H1 (cell line): ENCODE measurements at regions not wholly inside any gene's neighbourhood (a gene's known extent, or its start where the extent isn't known, plus 50 kb on each side); places are given as distances from the start of the nearest gene placed in this dataset.

ENCODE experiments used
- CTCF ChIA-PET: fragments of 300-600 bp; sonication (Branson Sonifier 250); formaldehyde crosslinking; loops from one replicate; lab custom pipeline; 2021; ENCODE audit not compliant: partially characterized antibody; lab: Charles Lee
- POLR2A ChIA-PET: fragments of 300-600 bp; sonication (Branson Sonifier 250); formaldehyde crosslinking; loops from one replicate; lab custom pipeline; 2021; ENCODE audit warnings: inconsistent platforms; ENCODE audit not compliant: partially characterized antibody; lab: Charles Lee
- DNase-seq, 2 experiments: peaks; one replicate each; pipeline versions ENCODE4 v3.0.0 to v3.0.0-alpha.2; 2010 to 2022; ENCODE audit warnings: low spot score in 2 of 2, low read depth in 1 of 2, mixed read lengths in 1 of 2
- FAIRE-seq: peaks from 2 replicates; lab custom pipeline; 2011; peaks lifted over from hg19 to GRCh38; lab: Jason Lieb, UNC
- H2AFZ ChIP-seq: 2 replicates; pipeline ENCODE4 v1.8.1; 2012; ENCODE audit warnings: low read length, inconsistent platforms
- H2AK5ac ChIP-seq: 2 replicates; pipeline ENCODE4 v1.6.1; 2013; ENCODE audit warnings: low read depth, low read length
- H2BK120ac ChIP-seq: replicated peaks from 2 replicates; pipeline ENCODE3; 2013; ENCODE audit warnings: low read depth, low read length, inconsistent platforms
- H2BK12ac ChIP-seq: 2 replicates; pipeline ENCODE4 v1.6.1; 2013; ENCODE audit warnings: low read depth, low read length
- H2BK15ac ChIP-seq: 2 replicates; pipeline ENCODE4 v1.6.1; 2013; ENCODE audit warnings: low read length
- H2BK20ac ChIP-seq: 2 replicates; pipeline ENCODE4 v1.6.1; 2013; ENCODE audit warnings: low read length
- H2BK5ac ChIP-seq: 2 replicates; pipeline ENCODE4 v1.6.1; 2013; ENCODE audit warnings: low read depth, low read length
- H3K14ac ChIP-seq: 2 replicates; pipeline ENCODE4 v1.6.1; 2013; ENCODE audit warnings: inconsistent platforms; ENCODE audit not compliant: insufficient read length
- H3K18ac ChIP-seq: 2 replicates; pipeline ENCODE4 v1.6.1; 2013; ENCODE audit warnings: low read length; ENCODE audit errors: extremely low read depth
- H3K23ac ChIP-seq: 2 replicates; pipeline ENCODE4 v1.6.1; 2013; ENCODE audit warnings: inconsistent platforms; ENCODE audit not compliant: insufficient read length
- H3K23me2 ChIP-seq: 2 replicates; pipeline ENCODE4 v1.6.1; 2013; ENCODE audit warnings: low read depth, low read length
- H3K27ac ChIP-seq: 2 replicates; pipeline ENCODE4 v1.6.1; 2011; ENCODE audit warnings: low read depth, low read length, inconsistent platforms
- H3K27me3 ChIP-seq, 4 experiments: replicated peaks in 1 of 4; 1 replicate in 1 of 4; 2 replicates in 3 of 4; pipeline versions ENCODE4 v1.6.1 to v1.8.1; 2011 to 2013; ENCODE audit warnings: low read length in 3 of 4, mild to moderate bottlenecking in 3 of 4, inconsistent platforms in 2 of 4, mixed read lengths in 2 of 4, moderate library complexity in 1 of 4; ENCODE audit not compliant: control insufficient read depth in 3 of 4, insufficient read depth in 3 of 4; ENCODE audit errors: extremely low read depth in 1 of 4
- H3K36me3 ChIP-seq, 4 experiments: 2 replicates each; pipeline versions ENCODE4 v1.6.1 to v1.8.1; 2011 to 2013; ENCODE audit warnings: mild to moderate bottlenecking in 4 of 4, low read length in 3 of 4, moderate library complexity in 2 of 4, control low read depth in 1 of 4, inconsistent platforms in 1 of 4; ENCODE audit not compliant: insufficient read depth in 4 of 4, control insufficient read depth in 2 of 4
- H3K4ac ChIP-seq: replicated peaks from 2 replicates; pipeline ENCODE3; 2013; ENCODE audit warnings: low read length, low read depth, mixed read lengths, inconsistent platforms; ENCODE audit not compliant: insufficient read length
- H3K4me1 ChIP-seq, 4 experiments: replicated peaks in 1 of 4; 1 replicate in 1 of 4; 2 replicates in 3 of 4; pipeline versions ENCODE4 v1.6.1 to v1.8.1; 2011 to 2013; ENCODE audit warnings: low read length in 3 of 4, inconsistent platforms in 2 of 4, mixed read lengths in 1 of 4; ENCODE audit not compliant: insufficient read depth in 4 of 4, control insufficient read depth in 3 of 4
- H3K4me2 ChIP-seq, 2 experiments: 2 replicates each; pipeline versions ENCODE4 v1.6.1 to v1.8.1; 2011 to 2013; ENCODE audit warnings: low read depth in 2 of 2, low read length in 2 of 2, control low read depth in 1 of 2, inconsistent platforms in 1 of 2, mild to moderate bottlenecking in 1 of 2; ENCODE audit not compliant: insufficient read depth in 1 of 2
- H3K4me3 ChIP-seq, 4 experiments: fragments of 200-600, 300-600 bp in 1 of 4; sonication (generic), shearing (Covaris generic), sonication (Bioruptor Twin) in 1 of 4; 2 replicates each; pipeline versions ENCODE4 v1.5.1 to v1.8.1; 2011 to 2016; ENCODE audit warnings: low read length in 4 of 4, low read depth in 3 of 4, control low read depth in 2 of 4, inconsistent platforms in 2 of 4, mild to moderate bottlenecking in 2 of 4, mixed read lengths in 1 of 4, moderate library complexity in 1 of 4; ENCODE audit not compliant: insufficient read depth in 2 of 4; ENCODE audit errors: extremely low read depth in 1 of 4
- H3K56ac ChIP-seq: replicated peaks from 2 replicates; pipeline ENCODE3; 2013; ENCODE audit warnings: low read depth, mild to moderate bottlenecking, mixed read lengths, low read length, inconsistent platforms; ENCODE audit not compliant: insufficient read length
- H3K79me1 ChIP-seq: 2 replicates; pipeline ENCODE4 v1.6.1; 2013; ENCODE audit warnings: low read depth, low read length, control low read depth
- H3K79me2 ChIP-seq, 2 experiments: 2 replicates each; pipeline versions ENCODE4 v1.6.1 to v1.8.1; 2012 to 2013; ENCODE audit warnings: low read length in 2 of 2, mild to moderate bottlenecking in 2 of 2, inconsistent platforms in 1 of 2; ENCODE audit not compliant: insufficient read depth in 2 of 2, control insufficient read depth in 1 of 2
- H3K9ac ChIP-seq, 4 experiments: replicated peaks in 1 of 4; 1 replicate in 1 of 4; 2 replicates in 3 of 4; pipeline versions ENCODE4 v1.6.1 to v1.8.1; 2011 to 2013; ENCODE audit warnings: low read depth in 3 of 4, low read length in 3 of 4, control low read depth in 2 of 4, mild to moderate bottlenecking in 2 of 4, moderate library complexity in 2 of 4, inconsistent platforms in 1 of 4; ENCODE audit errors: extremely low read depth in 1 of 4
- H3K9me3 ChIP-seq, 2 experiments: 2 replicates each; pipeline versions ENCODE4 v1.6.1 to v1.8.1; 2012 to 2013; ENCODE audit warnings: mild to moderate bottlenecking in 2 of 2, moderate library complexity in 2 of 2, control low read depth in 1 of 2, inconsistent platforms in 1 of 2, low read depth in 1 of 2, low read length in 1 of 2, mixed read lengths in 1 of 2; ENCODE audit not compliant: insufficient read depth in 2 of 2
- H4K20me1 ChIP-seq, 2 experiments: replicated peaks in 1 of 2; 2 replicates each; pipeline versions ENCODE3 to v1.8.1; 2011 to 2013; ENCODE audit warnings: inconsistent platforms in 2 of 2, low read length in 2 of 2, mild to moderate bottlenecking in 1 of 2; ENCODE audit not compliant: insufficient read depth in 2 of 2, control insufficient read depth in 1 of 2
- H4K5ac ChIP-seq: 2 replicates; pipeline ENCODE4 v1.6.1; 2013; ENCODE audit warnings: low read length, low read depth, mixed read lengths, inconsistent platforms; ENCODE audit not compliant: insufficient read length
- H4K8ac ChIP-seq: 2 replicates; pipeline ENCODE4 v1.8.0; 2013; ENCODE audit warnings: mild to moderate bottlenecking, moderate library complexity, low read length, inconsistent platforms; ENCODE audit not compliant: insufficient read depth; ENCODE audit errors: extremely low read depth
- H4K91ac ChIP-seq: replicated peaks from 2 replicates; pipeline ENCODE3; 2013; ENCODE audit warnings: low read length, mixed read lengths, inconsistent platforms; ENCODE audit not compliant: insufficient read length
- KDM1A ChIP-seq: fragments of 200-600, 300-600 bp; sonication (generic); IDR thresholded peaks from 2 replicates; pipeline ENCODE4 v1.7.1; 2016; ENCODE audit warnings: mild to moderate bottlenecking, low read length, borderline replicate concordance
- TBP ChIP-seq: IDR thresholded peaks from 2 replicates; pipeline ENCODE4 v1.6.1; 2011; ENCODE audit warnings: low read depth, low read length, improper control_type of control experiment
- WGBS, 2 experiments: shearing (Covaris generic) in 1 of 2; methylation state at CpG; one replicate each; pipeline versions ENCODE4 v1.1.6 to v1.1.7; 2013 to 2015; ENCODE audit warnings: low lambda C conversion rate in 2 of 2, mixed read lengths in 2 of 2, inconsistent platforms in 1 of 2, low coverage in 1 of 2, missing lambda C conversion rate in 1 of 2; ENCODE audit not compliant: insufficient replicate concordance in 2 of 2, insufficient coverage in 1 of 2, insufficient read length in 1 of 2; ENCODE audit errors: extremely low coverage in 1 of 2, missing lambda C conversion rate in 1 of 2; 5-methylcytosine and 5-hydroxymethylcytosine counted together

- H3K56ac ChIP-seq: no peak overlapping the region
- H3K36me3 ChIP-seq: no peaks in the 10 kb centered on the region
- WGBS, 2 experiments: 92% methylated on average over 4 of the region's 4 CpGs; no CpG with 5 or more reads in 1 of the 2 experiments
- CTCF ChIA-PET: interaction anchor here (0.9 kb wide), 1 partner anchor 56 kb away, joined by 3 read pairs; no protein-coding TSS in a partner anchor
- no peaks in the 10 kb centered on the region for H3K9me3 ChIP-seq
- H3K9ac ChIP-seq: no peak overlapping the region
- TF ChIP-seq KDM1A (no peak), TBP (no peak)
- DNase-seq (no peak), FAIRE-seq (no peak)
- no peak overlapping the region for H3K27ac ChIP-seq
- no peak overlapping the region for H3K14ac ChIP-seq
- no peak overlapping the region for H2AFZ ChIP-seq
- H2AK5ac ChIP-seq: no peak overlapping the region
- H3K79me2 ChIP-seq: no peaks in the 10 kb centered on the region
- no peak overlapping the region for H2BK15ac ChIP-seq
- no peaks in the 10 kb centered on the region for H3K4me1 ChIP-seq
- no peak overlapping the region for H4K5ac ChIP-seq
- no peaks in the 10 kb centered on the region for H4K20me1 ChIP-seq
- no peak overlapping the region for H2BK20ac ChIP-seq
- H3K27me3 ChIP-seq: no peaks in the 10 kb centered on the region
- H3K4me3 ChIP-seq: no peak overlapping the region
- H3K18ac ChIP-seq: no peak overlapping the region
- no peak overlapping the region for H3K23ac ChIP-seq
- H2BK5ac ChIP-seq: no peak overlapping the region
- H4K8ac ChIP-seq: no peak overlapping the region
- H3K23me2 ChIP-seq: no peaks in the 10 kb centered on the region
- H2BK12ac ChIP-seq: no peak overlapping the region
- no peak overlapping the region for H2BK120ac ChIP-seq
- no peak overlapping the region for H3K4me2 ChIP-seq
- H3K79me1 ChIP-seq: no peaks in the 10 kb centered on the region
- H3K4ac ChIP-seq: no peak overlapping the region
- H4K91ac ChIP-seq: no peak overlapping the region
- POLR2A ChIA-PET: no interaction called here
These were observed 171.7 kb downstream of the PIK3R1 start for GRCh38 chr5:68387074-68387796.
